SK-N-SH treated with all-trans-retinoic acid at 6 μM for 48 hours (cell line): ENCODE measurements at regions not wholly inside any gene's neighbourhood (a gene's known extent, or its start where the extent isn't known, plus 50 kb on each side); places are given as distances from the start of the nearest gene placed in this dataset.

ENCODE experiments used
- BACH2 ChIP-seq: fragments of 250-450 bp; sonication (Bioruptor Pico); IDR thresholded peaks from 2 replicates; pipeline ENCODE4 v1.9.0; 2021; ENCODE audit warnings: mild to moderate bottlenecking, borderline replicate concordance
- GLIS3 ChIP-seq: fragments of 250-450 bp; sonication (Bioruptor Pico); IDR thresholded peaks from 2 replicates; pipeline ENCODE4 v1.5.0; 2020; ENCODE audit warnings: mild to moderate bottlenecking, moderate library complexity
- ISL1 ChIP-seq: fragments of 250-450 bp; sonication (Bioruptor Pico); IDR thresholded peaks from 2 replicates; pipeline ENCODE4 v2.1.2; 2022; ENCODE audit warnings: mild to moderate bottlenecking, moderate library complexity
- ZFP30 ChIP-seq: fragments of 450-650 bp; formaldehyde crosslinking; IDR thresholded peaks from 2 replicates; pipeline ENCODE4 v1.5.0; 2022; ENCODE audit warnings: mild to moderate bottlenecking, moderate library complexity

- TF ChIP-seq GLIS3 (CRISPR knock-in tag) (no peak), ZFP30 (CRISPR knock-in tag) (no peak), ISL1 (CRISPR knock-in tag) (no peak), BACH2 (CRISPR knock-in tag) (no peak)
Measured at GRCh38 chr17:5745111-5745813, 161.0 kb upstream of the NLRP1 start.
